Renal cortex interstitium (tissue), 11 donors: ENCODE measurements at regions not wholly inside any gene's neighbourhood (a gene's known extent, or its start where the extent isn't known, plus 50 kb on each side); places are given as distances from the start of the nearest gene placed in this dataset.
"Not testable (repeated sequence)": the region's sequence is repeated elsewhere in the genome, so short reads cannot be mapped to it uniquely, and the experiment has no call there.

Source experiments
- DNase-seq, 11 donors: peaks; one replicate each; pipeline ENCODE4 v3.0.0-alpha.2; 2013; ENCODE audit warnings: low read depth in 9 of 11, low spot score in 4 of 11; ENCODE audit errors: extremely low read depth in 1 of 11

GRCh38 chr13:80101040-80101439, 239.9 kb downstream of the SPRY2 start:
- no peak for DNase-seq

DNA sequence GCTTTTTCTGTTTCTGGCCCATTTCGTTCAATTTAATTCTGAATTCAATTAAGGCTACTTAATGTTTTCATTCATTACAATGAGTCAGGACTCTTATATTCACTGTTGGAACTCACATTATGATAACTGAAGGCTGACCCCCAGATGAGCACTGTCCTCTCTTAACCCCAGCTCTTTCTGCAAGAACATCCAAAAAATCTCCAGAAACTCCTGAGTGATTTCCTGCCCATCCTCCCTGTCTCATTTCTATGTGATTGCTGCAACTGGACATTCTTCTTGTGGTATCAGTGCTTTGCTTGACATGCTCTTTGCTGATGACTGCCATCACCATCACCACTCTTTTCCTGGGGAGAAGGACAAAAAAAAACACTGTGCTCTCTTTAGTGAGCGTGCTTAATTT, 240.3 kb downstream of the SPRY2 start:
- DNase-seq, result no peak

- no peak for DNase-seq
Observed at GRCh38 chr13:80097561-80097960, 243.4 kb downstream of the SPRY2 start.

- DNase-seq, result no peak
Observed at GRCh38 chr13:80096383-80096782, 244.5 kb downstream of the SPRY2 start.

DNA sequence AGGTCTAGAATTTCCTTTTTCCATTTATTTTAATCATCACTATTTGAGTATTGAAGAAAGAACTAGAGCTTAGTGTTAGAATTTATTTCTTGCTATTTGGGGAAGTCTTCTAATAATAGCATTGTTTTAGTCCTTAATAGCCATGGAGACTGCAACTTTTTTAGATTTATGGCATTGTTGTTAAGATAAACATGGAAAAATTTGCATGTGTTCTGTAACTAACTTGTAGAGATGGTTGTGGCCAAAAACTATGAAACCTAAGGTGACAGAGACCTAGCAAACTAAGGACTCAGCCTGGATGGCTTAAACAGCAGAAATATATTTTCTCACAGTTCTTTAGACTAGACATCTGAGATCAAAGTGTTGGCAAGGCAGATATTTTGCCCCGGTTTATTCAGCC, 246.4 kb downstream of the SPRY2 start:
- peak in 4 of 11 donors; percentile 6 to 35 (median 23) for DNase-seq

DNA sequence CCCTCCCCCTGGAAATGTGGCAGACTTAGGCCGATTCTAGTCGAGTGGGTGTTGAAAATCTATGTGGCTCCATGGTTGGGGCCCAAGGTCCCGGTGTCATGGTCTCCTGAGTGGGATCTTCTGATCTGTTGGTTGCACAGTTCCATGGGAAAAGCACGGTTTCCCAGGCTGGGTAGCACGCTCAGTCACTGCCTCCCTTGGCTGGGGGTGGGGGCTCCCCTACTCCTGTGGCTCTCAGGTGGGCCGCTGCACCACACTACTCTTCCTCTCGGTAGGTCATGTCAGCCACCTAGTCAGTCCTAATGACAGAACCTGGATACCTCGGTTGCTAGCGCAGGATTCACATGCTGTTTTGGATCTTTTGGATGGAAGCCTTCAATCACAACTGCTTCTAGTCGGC, 247.0 kb downstream of the SPRY2 start:
- no peak for DNase-seq

- no peak for DNase-seq
Observed at GRCh38 chr13:80086304-80086721, 254.6 kb downstream of the SPRY2 start.

DNA sequence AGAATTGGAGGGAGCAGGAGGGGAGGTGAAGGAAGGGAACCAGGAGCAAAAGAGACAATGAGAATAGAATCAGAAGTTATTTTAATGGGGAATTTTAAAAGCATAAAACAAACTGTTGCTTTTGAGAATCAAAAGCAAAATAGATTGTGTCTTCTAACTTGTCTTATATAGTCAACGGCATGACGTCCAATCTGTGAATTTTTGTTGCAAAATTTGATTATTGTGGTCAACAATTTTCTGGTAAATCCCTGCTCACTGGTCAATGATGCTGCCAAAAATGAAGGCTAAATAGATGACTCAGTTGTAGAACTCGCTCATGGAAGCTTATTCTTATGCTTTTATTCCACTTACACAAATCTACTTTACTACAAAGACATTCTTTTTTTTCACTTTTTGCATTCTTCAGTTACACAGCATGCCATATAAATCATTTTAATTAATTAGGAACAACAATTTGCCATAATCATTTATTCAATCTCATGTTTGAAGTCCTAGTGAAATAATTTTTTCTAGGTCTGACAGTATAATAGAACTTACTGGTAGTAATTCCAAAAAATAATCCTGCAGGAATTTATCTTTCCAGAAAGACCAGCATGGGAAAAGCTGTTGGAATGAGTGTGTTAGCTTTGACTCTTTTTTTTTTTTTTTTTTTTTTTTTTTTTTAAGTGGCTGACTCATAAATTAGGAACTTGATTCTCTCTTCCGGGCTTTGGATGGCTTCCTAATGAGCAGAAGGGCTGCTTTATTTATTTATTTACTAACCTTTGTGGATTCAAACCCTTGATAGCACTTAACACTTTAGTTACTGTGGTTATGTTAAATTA, 256.9 kb downstream of the SPRY2 start:
- peak in 10 of 11 donors; percentile 32 to 57 (median 39) for DNase-seq

- no peak for DNase-seq
Observed at GRCh38 chr13:80083081-80083852, 257.7 kb downstream of the SPRY2 start.

- no peak for DNase-seq
Observed at GRCh38 chr13:80082396-80083080, 258.4 kb downstream of the SPRY2 start.

DNA sequence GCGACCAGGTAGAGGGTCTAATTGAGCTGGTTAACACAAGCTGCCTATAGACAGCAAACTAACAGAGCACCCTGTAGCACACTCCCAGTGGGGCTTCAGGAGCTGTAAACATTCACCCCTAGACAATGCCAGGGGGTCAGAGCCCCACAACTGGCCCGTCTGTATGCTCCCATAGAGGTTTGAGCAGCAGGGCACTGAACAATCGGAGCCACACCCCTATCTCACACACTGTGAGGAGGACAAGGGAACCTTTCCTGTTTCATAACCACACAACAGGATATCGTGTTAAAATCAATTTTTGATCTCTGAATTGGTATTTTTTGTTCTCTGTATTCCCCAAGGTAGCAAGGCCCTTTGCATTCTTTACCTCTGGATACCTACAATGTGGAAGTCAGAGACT, 266.1 kb downstream of the SPRY2 start:
- no peak for DNase-seq

GRCh38 chr13:80074143-80074752, 266.7 kb downstream of the SPRY2 start:
- DNase-seq, result no peak

GRCh38 chr13:80072231-80072630, 268.7 kb downstream of the SPRY2 start:
- DNase-seq, result no peak

GRCh38 chr13:80070024-80070703, 270.8 kb downstream of the SPRY2 start:
- DNase-seq, result no peak

DNA sequence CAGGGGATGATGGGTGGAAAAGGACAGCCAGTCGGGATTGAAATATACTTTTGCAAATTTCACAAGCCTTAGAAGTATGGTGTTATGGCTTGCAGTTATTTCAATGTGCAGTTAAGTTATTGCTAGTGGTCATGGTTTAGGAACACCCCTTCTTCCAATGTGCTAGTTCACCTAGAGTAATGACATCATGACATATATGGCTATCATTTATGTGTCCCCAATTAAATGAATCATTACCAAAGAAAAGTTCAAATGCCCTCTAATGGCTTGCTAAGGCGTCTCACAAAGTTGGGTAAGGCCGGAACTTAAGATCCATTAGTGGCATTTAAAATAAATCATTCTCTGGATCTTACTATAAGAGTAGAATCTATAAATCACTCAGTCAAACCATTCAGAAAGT, 271.6 kb downstream of the SPRY2 start:
- no peak for DNase-seq

- no peak for DNase-seq
Observed at GRCh38 chr13:80065996-80066395, 274.9 kb downstream of the SPRY2 start.

GRCh38 chr13:80062416-80062815, 278.5 kb downstream of the SPRY2 start:
- DNase-seq, result not testable (repeated sequence)

- DNase-seq, result no peak
Observed at GRCh38 chr13:80059789-80060188, 281.1 kb downstream of the SPRY2 start.

GRCh38 chr13:80058626-80059025, 282.3 kb downstream of the SPRY2 start:
- DNase-seq, result no peak
